NCI-H2171 treated with DMSO at 0.1 percent for 48 hours (cell line): ENCODE measurements at regions not wholly inside any gene's neighbourhood (a gene's known extent, or its start where the extent isn't known, plus 50 kb on each side); places are given as distances from the start of the nearest gene placed in this dataset.

ENCODE experiments used
- DNase-seq: peaks from one replicate; lab custom pipeline; 2025; lab: John Stamatoyannopoulos, UW

DNA sequence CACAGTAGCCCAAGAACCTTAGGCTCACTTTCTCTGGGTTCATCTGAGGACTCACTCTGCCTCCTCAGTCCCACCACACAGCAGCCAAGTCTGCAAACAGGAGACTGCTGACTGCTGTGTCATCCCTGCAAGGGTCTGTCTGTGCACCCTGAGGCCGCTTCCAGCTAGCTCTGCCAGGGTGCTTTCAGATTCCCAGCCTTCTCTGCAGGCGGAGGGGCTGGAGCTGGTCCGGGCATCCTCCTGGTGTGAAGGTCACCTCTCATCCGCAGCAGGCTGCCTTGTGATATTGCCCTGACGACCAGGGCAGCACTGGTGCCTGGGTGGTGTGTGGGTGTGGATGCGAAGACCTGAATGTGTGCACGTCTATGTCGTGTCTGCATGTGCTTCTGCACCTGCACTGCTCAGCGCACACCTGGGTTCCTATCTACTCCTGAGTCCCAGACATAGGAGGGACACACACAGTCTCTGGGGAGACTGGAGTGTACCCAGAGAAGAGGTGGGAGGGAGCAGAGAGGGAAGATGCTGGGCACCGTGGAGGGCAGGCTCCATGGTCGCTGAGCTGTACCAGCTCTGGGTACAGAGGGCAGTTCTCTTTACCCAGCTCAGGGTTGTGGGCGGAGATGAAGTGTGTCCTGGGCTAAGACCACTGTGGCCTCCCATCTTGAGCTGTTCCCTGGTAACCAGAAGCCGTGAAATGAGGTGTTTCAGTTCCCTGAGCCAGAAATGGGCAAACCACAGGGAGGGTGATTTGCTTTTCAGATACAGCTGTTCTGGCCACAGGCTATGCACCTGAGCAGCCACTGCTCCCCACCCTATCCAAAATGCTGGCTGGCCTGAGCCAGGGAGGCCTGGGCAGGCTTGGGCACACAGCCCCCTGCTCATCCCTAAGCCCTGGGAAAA is 160.9 kb upstream of the CSF3R start:
- DNase-seq, result no peak

DNA sequence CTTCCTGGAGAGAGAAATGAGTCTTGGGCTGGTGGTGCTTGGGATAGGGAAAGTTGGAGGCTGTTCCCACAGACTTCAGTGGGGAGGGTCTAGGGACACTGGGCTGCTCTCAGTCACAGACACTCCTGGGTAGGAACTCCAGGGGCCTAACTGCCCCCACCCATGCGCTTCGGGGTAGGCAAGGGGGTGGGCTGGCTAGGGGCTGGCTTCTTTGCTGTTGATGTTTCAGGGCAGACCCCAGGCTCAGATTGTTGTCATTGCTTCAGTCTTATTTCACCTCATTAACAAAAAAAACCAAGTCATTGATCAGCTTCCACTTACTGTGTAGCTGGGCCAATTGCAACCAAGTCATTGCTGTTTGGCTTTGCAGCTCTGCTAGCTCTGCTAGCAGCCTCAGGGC is 160.1 kb upstream of the CSF3R start:
- no peak for DNase-seq

DNA sequence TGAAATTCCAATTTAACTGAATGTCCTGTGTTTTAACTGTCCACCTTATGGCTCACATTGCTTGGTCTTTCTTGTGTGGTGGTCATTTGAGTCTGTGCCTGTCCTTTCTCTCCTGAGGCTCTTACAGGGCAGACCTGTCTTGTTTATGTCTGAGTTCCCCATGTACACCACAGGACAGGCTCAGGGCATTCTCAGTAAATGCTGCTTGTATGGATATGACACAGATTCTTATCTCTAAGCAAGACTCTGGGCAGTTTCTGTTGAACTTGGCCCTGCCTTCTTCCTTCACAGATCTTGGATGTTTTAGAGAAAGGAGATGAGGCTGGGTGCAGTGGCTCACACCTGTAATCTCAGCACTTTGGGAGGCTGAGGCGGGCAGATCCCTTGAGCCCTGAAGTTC is 159.1 kb upstream of the CSF3R start:
- no peak for DNase-seq

DNA sequence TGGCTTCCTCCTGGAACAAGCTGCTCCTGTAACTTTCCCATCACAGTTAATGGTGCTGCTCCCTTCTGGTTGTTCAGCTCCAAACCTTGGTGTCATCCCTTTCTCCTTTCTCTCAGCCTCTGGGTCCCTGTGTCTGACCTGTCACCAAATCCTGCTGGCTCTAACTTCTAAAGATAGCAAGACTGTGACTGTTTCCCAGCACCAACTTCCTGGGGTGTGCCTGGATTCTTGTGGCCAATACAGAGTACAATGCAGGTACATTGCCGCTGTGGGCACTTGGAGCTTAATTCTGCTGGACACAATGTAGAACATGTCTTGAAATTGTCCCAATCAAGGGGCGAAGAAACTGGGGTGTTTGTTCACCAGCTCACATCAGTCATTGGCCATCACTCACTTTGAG is 156.7 kb upstream of the CSF3R start:
- DNase-seq, result no peak

DNA sequence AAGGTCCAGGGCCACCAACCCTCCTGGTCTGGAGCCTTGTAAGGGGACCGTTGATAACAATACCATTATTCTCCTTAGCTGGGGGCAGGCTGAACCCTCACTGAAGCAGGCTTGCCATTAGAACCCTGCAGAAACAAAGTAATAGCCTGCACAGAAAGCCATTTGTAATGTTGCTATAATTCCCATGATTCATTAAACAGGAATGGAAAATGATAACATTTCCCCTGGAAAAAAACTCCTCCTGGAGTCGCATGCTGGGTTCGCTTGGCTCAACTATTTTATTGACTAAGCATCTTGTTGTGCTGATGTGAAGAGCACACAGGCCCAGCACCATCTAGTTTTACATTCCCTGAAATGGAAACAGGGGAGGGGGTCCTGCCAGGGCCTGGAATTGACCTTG is 155.6 kb upstream of the CSF3R start:
- no peak for DNase-seq

DNA sequence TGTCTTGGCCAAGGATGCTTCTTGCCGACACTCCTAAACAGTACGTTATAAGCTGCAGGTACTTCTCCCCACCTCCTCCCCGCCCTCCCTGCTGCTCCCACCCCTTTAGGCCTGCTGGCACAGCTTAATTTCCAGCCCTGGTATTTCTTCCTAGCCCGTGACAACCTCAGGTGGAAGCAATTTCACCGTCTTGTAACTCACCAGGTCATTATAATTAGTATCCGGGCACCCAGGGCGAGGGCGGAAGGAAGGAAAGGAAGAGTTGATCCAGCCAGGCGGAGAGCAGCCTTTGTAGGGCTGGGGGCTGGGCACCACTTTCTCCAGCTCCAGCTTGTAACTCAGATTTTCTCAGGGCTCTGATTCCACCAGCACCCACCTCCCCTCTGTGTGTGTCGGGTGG is 153.5 kb upstream of the CSF3R start:
- DNase-seq, result no peak

DNA sequence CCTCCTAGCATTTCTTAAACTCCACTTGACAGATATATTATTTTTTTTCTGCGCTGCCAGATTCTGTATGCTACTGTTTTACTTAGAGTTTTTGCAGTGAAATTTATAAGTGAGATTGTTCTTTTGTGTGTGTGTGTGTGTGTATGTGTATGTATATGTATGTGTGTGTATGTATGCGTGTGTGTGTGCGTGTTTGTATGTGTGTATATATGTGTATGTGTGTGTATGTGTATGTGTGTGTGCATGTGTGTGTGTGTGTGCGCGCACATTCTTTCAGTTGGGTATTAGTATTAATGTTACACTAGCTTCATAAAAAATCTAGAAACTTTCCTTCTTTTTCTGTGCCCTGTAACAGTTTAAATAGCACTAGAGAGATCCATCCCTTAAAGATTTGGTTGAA is 152.6 kb upstream of the CSF3R start:
- DNase-seq, result no peak

DNA sequence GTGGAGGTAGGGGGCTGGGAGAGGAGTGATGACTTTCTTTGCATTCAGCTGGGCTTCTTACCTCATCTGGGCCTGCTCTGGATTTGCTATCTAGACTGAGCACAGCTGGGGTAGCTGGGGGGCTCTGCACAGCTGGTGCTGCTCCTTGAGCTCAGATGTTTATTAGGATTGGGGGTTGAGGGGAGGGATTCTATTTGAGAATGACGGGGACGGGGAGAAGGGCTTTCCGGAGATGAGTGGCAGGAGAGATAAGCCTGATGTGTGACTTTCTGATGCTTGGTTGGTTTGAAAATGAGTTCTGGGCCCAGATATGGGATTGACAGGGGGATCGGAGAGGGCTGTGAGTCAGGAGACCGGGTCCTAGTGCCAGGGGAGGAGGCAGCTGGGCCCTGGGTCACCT is 146.1 kb upstream of the CSF3R start:
- no peak for DNase-seq

DNA sequence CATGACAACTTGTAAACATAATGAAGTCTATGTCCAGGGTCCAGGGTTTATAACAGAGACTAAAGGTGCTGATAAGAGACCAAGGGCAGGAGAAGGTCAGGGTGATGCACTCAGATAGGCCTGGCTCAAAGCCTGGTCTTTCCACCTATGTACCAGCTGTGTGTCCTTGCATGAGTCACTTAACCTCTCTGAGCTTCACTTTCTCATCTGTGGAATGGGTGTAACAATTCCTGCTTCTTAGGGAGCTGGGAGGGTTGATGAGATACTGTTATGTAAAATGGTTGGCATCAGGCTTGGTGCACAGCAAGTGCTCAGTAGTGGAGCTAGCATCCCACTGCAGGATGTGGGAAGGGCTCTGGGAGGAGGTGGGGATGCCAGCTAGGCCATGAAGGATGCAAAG is 143.7 kb upstream of the CSF3R start:
- DNase-seq, result no peak

DNA sequence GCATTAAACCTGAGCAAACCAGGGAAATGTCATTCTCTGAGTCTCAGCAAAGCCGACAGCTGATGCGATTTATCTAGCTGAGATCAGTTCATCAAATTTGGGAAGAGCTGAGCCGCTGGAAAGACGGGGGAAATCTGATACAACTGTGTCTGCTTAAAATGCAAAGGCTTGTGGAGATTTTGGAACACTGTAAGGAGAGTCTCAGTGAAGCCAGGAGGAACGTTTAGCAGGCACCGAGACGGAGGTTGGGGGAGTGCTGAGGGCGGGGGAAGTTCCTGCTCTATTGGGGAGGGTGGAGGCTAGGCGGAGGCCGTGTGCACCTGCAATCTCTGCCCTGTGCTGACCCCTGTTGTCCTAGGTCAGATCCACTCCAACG is 143.2 kb upstream of the CSF3R start:
- DNase-seq, result peak; percentile 43

DNA sequence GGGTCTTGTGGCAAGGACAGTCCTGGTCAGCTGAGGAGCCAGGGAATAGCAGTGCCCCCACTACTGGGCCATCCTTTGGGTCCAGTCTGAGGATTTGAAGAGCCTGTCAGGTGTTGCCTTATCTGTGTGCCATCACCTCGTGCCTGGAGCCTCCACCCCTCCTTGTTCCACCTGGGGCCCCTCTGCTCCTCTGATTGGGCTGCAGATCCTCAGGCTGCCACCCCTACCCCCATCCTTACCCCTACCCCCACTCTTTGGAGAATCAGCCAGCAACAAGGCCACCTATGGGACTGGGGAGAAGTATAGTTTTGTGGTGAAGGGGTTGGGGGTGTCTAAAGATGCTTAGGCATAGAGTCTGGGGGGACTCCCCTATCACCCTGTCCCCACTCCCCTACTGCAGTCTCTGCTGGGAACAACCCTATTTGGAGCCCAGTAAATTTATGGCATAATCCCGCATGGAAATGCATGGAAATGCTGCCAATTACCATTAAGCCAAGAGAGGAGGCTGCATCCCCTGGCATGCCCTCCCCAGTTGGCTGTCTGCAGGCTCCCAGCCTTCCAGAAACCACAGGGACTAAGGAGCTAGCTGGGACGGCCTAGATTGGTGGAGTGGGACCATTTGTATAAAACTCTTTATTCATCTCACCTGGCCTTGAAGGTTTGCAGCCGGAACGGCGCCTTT is 142.7 kb upstream of the CSF3R start:
- DNase-seq, result no peak

DNA sequence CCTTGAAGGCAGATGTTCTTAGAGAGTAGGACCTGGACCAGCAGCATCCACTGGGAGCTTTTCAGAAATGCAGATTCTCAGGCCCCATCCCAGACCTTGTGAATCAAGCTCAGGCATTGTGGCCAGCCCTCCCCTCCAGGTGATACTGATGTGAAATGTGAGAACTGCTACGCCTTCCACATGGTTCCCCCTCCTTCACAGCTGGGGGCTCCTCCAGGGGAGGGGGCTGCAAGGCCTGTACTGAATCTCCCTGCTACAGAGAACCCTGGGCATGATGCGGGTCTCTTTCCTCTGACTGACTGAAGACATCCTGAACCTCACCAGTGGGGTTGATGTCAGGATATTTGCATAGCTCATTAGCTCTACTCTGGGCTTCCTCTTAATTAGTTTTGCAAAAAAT is 141.8 kb upstream of the CSF3R start:
- no peak for DNase-seq

DNA sequence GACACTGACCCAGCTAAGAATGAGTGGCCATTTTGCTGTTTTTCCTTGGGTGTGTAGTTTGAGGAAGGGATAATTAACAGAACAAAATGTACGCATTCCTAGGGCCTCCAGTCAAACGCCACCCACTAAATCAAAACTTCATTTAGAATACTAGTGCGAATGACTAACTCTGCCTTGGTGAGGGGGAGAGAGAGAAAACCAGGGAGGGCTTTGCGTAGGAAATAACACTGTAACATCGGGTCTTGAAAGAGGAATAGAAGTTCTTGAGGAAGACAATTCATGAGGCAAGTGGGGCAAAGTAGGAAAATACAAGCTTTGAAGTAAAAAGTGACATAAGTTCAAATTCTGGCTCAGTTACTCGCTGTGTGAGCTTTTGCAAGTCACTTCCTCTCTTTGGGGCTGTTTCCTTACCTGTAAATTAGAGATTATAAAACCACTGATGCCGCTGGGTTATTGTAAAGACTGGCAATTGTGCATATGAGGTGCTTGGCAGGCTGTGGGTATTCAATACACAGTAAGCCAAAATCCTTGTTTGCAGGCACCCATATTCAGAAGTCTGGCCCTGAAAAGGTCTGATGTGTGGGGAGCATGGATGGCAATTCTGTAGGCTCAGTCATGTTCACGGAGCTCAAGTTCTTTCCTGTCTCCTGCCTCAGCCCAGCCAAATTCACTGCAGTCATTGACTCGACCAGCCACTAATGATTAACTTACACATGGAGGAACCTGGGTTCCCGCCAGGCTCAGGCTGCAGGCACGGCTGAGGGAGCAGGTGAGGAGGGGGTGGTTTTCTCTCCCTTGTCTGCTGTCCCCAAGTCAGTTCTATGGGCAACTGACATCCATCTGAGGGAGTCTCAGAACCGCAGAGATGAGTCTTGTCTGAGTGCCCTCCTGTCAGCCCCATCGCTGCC is 140.3 kb upstream of the CSF3R start:
- DNase-seq, result no peak

DNA sequence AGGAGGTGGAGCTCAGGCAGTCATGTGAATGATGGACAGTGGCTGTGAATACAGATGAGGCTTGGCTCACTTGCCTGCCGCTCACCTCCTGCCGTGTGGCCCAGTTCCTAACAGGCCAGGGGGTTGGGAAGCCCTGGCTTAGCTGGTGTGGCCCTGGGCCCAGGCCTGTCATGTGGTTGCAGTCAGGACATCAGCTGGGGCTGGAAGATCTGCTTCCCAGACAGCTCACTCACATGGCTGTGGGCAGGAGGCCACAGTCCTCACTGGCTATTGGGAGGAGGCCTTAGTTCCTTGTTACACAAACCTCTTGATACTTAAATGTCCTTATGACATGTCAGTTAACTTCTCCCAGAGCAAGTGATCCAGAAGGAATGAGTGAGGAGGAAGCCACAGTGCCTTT is 138.8 kb upstream of the CSF3R start:
- DNase-seq, result no peak

DNA sequence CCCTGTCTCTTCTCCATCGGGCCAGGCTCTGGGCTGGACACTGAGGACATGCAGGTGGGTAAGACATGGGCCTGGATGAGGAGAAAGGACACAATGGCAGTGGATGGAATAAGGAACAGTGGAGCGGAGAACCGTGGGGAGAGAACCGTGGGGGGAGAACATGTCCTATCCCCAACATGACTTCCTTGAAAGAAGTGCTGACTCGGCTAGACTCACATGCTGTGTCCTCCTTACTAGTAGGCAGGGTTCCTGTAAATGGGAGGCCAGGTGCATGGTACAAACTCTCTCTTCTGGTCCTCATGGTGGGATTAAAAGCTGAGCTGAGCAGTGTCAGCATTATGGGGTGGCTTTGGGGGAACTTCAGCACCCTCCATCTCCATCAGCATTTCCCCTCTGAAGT is 137.4 kb upstream of the CSF3R start:
- DNase-seq, result no peak

DNA sequence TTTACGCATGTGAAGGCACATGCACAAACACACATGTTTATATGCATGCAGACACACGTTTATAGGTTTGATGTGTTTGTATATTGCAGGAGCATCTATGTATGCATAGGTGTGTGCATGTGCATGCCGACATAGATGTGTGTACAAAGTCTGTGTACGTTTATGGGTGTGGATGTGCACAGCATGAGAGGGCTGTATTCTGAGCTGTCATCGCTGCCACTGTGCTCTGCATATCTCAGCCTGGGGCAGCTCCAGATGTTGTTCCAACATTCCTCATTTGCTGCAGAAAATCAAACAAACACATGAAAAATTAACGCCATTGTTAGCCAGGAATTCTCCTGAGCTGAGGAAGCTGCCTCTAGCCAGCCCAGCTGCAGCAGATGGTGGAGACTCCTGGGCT is 132.3 kb upstream of the CSF3R start:
- DNase-seq, result no peak

DNA sequence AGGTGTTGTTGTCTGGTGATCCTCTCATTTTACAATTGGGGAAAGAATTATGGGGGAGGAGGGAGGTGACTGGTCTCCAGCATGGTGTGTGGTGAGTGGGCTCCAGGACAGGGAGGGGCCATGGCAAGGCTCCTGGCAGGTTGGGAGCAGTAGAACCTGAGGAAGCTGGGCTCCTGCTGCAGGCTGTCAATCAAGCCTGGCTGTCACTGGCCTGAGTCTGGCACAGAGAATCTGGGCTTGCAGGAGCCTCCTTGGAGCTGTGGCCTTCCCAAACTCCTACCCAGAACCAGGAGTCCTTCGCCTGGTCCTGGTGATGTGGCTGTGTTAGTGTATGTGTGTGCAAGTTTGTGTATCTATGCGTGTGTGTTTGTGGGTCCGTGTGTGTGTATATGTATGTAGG is 131.9 kb upstream of the CSF3R start:
- DNase-seq, result no peak

DNA sequence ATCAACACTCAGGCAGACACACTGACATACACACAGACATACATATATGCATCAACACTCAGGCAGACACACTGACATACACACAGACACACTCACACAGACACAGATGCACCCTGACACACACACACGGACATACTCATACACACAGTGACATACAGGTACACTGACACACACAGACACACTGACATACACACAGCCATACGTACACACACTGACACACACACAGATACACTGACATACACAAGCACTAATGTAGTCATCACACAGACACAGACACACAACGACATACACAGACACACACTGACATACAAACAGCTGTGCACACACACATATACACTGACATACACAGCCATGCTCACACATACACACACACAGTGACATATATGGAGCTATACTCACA is 131.0 kb upstream of the CSF3R start:
- DNase-seq, result no peak

DNA sequence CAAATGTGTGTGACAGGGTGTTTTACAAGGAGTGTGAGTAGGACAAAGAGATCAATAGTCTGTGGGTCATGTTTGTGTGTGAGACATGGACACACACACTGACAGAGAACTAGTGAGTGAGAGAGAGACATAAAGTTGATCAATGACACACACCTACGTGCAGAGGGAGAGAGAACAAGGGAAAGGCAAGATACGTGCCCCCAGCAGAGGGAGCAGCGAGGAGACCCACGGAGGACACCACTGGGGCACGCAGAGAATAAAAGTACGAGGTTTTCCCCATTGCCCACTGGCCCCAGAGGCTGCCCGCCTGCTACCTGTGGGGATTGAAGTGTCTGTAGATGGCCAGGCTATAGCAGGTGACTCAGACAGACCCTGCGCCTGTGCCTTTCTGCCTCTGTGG is 130.2 kb upstream of the CSF3R start:
- DNase-seq, result no peak

DNA sequence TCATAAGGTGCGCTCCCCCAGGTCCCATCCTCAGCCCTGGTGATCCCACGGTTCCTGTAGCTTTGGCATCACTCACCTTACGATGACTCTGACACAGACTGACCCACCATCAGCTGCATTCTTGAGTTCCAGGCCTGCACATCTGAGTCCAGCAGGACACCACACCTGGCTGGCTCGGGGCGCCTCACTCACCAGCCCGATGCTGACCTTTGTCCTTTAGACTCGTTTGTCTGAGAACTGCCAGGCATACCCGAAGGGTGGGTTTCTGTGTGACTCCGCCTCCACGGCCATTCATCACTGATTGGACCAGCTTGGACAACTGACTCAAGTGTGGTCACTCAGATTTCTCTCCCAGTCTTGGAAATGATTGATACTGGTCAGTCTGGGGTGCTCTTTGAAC is 129.4 kb upstream of the CSF3R start:
- DNase-seq, result no peak

DNA sequence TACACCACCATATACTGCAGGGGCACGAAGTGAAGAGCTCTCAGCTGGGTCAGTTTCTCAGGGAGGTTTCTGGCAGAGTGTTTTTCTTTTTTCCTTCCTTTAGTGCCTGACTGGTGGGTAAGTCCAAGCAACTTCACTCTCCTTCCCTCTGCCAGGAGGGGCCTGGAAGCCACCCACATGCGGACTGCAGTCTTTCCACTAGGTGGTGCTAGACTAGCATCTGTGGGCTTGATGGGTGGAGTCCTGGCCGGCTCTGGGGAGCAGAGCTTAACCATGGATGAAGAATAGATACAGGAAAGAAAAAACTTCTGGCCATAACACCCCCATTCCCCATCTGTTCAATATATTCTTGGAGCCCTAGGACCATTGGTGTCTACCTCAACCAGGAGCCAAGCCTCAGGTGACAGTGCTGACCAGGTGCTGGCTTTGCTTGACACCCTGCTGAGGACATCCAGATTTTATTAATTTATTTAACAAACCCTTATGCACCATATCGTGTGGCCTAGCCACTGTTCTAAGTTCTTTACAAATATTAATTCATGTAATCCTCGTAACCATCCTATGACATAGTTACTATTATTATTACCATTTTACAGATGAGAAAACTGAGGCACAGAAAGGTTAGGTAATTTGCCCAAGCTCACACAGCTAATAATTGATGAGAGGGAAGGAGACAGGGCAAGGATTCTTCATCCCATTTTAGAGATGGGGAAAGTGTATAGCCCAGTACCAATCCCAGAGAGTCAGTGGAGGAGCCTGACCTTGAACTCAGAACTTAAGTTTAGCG is 126.7 kb upstream of the CSF3R start:
- peak; percentile 82 for DNase-seq

DNA sequence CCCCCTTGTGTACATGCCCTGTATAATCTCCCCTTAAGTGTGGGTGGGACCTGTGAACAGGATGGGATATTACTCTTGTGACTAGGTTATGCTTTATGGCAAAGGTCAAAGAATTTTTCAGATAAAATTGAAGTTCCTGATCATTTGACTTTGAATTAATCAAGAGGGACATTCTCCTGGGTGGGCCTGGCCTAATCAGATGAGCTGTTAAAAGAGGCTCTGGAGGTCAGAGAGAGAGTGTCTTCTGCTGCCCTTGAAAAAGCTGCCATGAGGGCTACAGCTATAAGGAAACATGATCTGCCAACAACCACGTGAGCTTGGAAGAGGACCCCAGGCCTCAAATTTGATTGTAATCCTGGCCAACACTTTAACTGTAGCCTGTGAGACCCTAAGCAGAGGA is 125.6 kb upstream of the CSF3R start:
- DNase-seq, result no peak
